ENCODE measurements at regions not wholly inside any gene's neighbourhood (a gene's known extent, or its start where the extent isn't known, plus 50 kb on each side); places are given as distances from the start of the nearest gene placed in this dataset.

GRCh38 chr5:56309262-56309826, 76.2 kb upstream of the ANKRD55 start (continued):
- TF ChIP-seq, protein P1, sequence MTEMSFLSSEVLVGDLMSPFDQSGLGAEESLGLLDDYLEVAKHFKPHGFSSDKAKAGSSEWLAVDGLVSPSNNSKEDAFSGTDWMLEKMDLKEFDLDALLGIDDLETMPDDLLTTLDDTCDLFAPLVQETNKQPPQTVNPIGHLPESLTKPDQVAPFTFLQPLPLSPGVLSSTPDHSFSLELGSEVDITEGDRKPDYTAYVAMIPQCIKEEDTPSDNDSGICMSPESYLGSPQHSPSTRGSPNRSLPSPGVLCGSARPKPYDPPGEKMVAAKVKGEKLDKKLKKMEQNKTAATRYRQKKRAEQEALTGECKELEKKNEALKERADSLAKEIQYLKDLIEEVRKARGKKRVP (CRISPR knock-in tag; IDR thresholded peaks at IDR 0.05), result no peak
- no peak for TF ChIP-seq HMG20B (CRISPR knock-in tag; conservative IDR thresholded peaks at IDR 0.05)
- no peak for TF ChIP-seq SIX1 (CRISPR knock-in tag; IDR thresholded peaks at IDR 0.05; ENCODE audit: borderline replicate concordance)
- no peak for TF ChIP-seq HNRNPH1 (optimal IDR thresholded peaks at IDR 0.05; ENCODE audit: low read depth, low read length)
- no peak for TF ChIP-seq EP300 (IDR thresholded peaks at IDR 0.05; ENCODE audit: low read depth in 2 of 2, low read length in 2 of 2)
- TF ChIP-seq EP300 (CRISPR knock-in tag; IDR thresholded peaks at IDR 0.05; ENCODE audit: borderline replicate concordance), result no peak
- TF ChIP-seq PHF20 (CRISPR knock-in tag; IDR thresholded peaks at IDR 0.05), result no peak
- TF ChIP-seq PAF1 (CRISPR knock-in tag; IDR thresholded peaks at IDR 0.05), result no peak

GRCh38 chr5:56307714-56308333, 74.7 kb upstream of the ANKRD55 start:
- H3K9ac ChIP-seq (ENCODE audit: insufficient read depth, low read depth, low read length), result no peak overlapping the region
- intact Hi-C loops (cut with micrococcal nuclease; ENCODE audit: unreplicated experiment) (no loop called here), in situ Hi-C loops (cut with HindIII; ENCODE audit: extremely low pct_ligation_motif_present, low pct_unique_long_range_greater_than_20kb) (no loop called here)
- 100% methylated on average over 1 of the region's 1 CpG for WGBS (ENCODE audit: low lambda C conversion rate)
- H3K4me2 ChIP-seq (ENCODE audit: low read depth, low read length), result peak overlapping the region; percentile 18; the same call in 1 of the 2 replicates
- no peaks in the 10 kb centered on the region for H3K36me3 ChIP-seq (replicated peaks in 1 of 2; ENCODE audit: control insufficient read depth in 1 of 2, insufficient read depth in 2 of 2, low read length in 2 of 2)
- BruUV-seq (replicated peaks), result no TSS peak
- H3K4me1 ChIP-seq (ENCODE audit: insufficient read depth, low read length), result peaks cover 50% of the 10 kb centered on the region
- DNase-seq (ENCODE audit: low spot score) (peak; percentile 39), ATAC-seq (peak; percentile 36; the same call in 2 of the 3 replicates), FAIRE-seq (no peak)
- no peaks in the 10 kb centered on the region for H3K27me3 ChIP-seq (ENCODE audit: control insufficient read depth in 1 of 2, insufficient read depth in 2 of 2, low read length in 2 of 2)
- no peaks in the 10 kb centered on the region for H4K20me1 ChIP-seq (ENCODE audit: insufficient read depth, low read length)
- CTCF ChIA-PET (ENCODE audit: low intra/inter-chr PET ratio, low total read pairs), result no interaction called here
- H2AFZ ChIP-seq (ENCODE audit: low read length), result no peak overlapping the region
- H3K4me3 ChIP-seq (replicated peaks in 1 of 3; ENCODE audit: insufficient read depth in 1 of 3, low read depth in 2 of 3, low read length in 3 of 3), result no peak overlapping the region
- peaks cover 14% of the 10 kb centered on the region for H3K9me3 ChIP-seq (ENCODE audit: low read length)
- H3K79me2 ChIP-seq (ENCODE audit: insufficient read depth, low read length), result no peaks in the 10 kb centered on the region
- peak; percentile 42; the same call in 1 of the 2 replicates for TF ChIP-seq RARA (CRISPR knock-in tag; IDR thresholded peaks at IDR 0.05)
- TF ChIP-seq BCL6 (CRISPR knock-in tag; IDR thresholded peaks at IDR 0.05), result 0 out of 2 replicates have a peak, but pooled peaks have one; percentile 5
- TF ChIP-seq ZNF652 (CRISPR knock-in tag; IDR thresholded peaks at IDR 0.05; ENCODE audit: borderline replicate concordance, low read depth), result peak; percentile 78; the same call in 1 of the 2 replicates
- peak; percentile 67 for TF ChIP-seq HNF4A (CRISPR knock-in tag; IDR thresholded peaks at IDR 0.05)
- TF ChIP-seq MTERF4 (CRISPR knock-in tag; IDR thresholded peaks at IDR 0.05), result no peak
- POLR2A ChIA-PET, result interaction anchor here (1.0 kb wide), 1 partner anchor 21 kb away, joined by 3 read pairs; no protein-coding TSS in a partner anchor
- peak overlapping the region; percentile 1 for H3K27ac ChIP-seq (ENCODE audit: extremely low read length, insufficient read depth, low read length)

Measured in HepG2 (cell line).